KMS-11 (cell line): ENCODE measurements at regions not wholly inside any gene's neighbourhood (a gene's known extent, or its start where the extent isn't known, plus 50 kb on each side); places are given as distances from the start of the nearest gene placed in this dataset.
"Not testable (repeated sequence)": the region's sequence is repeated elsewhere in the genome, so short reads cannot be mapped to it uniquely, and the experiment has no call there.

Experiments
- H2AFZ ChIP-seq: fragments of 200-600 bp; sonication (generic); 2 replicates; pipeline ENCODE4 v1.6.1; 2016; ENCODE audit warnings: antibody characterized with exemption, mixed run types, low read depth
- H3K27ac ChIP-seq: fragments of 200-600 bp; sonication (generic); 2 replicates; pipeline ENCODE4 v1.6.1; 2016; ENCODE audit warnings: mild to moderate bottlenecking, mixed run types
- H3K27me3 ChIP-seq: fragments of 200-600 bp; sonication (generic); 2 replicates; pipeline ENCODE4 v1.6.1; 2017; ENCODE audit warnings: mild to moderate bottlenecking, low read depth, mixed run types, moderate library complexity; ENCODE audit not compliant: insufficient read depth
- H3K36me3 ChIP-seq: fragments of 200-600 bp; sonication (generic); 2 replicates; pipeline ENCODE4 v1.6.1; 2017; ENCODE audit warnings: mild to moderate bottlenecking, mixed run types; ENCODE audit not compliant: insufficient read depth
- H3K4me1 ChIP-seq: fragments of 200-600 bp; sonication (generic); 2 replicates; pipeline ENCODE4 v1.6.1; 2016; ENCODE audit warnings: mild to moderate bottlenecking, low read depth, mixed run types; ENCODE audit not compliant: poor library complexity, severe bottlenecking
- H3K4me2 ChIP-seq: fragments of 200-600 bp; sonication (generic); 2 replicates; pipeline ENCODE4 v1.7.0; 2016; ENCODE audit warnings: mild to moderate bottlenecking, mixed run types
- H3K4me3 ChIP-seq: fragments of 200-600 bp; sonication (generic); IDR thresholded peaks from 2 replicates; pipeline ENCODE4 v1.6.1; 2017; ENCODE audit warnings: low read depth, low read length, mixed read lengths; ENCODE audit not compliant: insufficient read depth
- H3K79me2 ChIP-seq: fragments of 200-600 bp; sonication (generic); 2 replicates; pipeline ENCODE4 v1.6.1; 2016; ENCODE audit warnings: low read depth, mixed run types; ENCODE audit not compliant: insufficient read depth
- H3K9ac ChIP-seq: fragments of 200-600 bp; sonication (generic); 2 replicates; pipeline ENCODE4 v1.6.1; 2016; ENCODE audit warnings: mild to moderate bottlenecking, mixed run types
- H4K20me1 ChIP-seq: fragments of 200-600 bp; sonication (generic); 2 replicates; pipeline ENCODE4 v1.6.1; 2016; ENCODE audit warnings: mild to moderate bottlenecking, mixed run types; ENCODE audit not compliant: insufficient read depth
- TF ChIP-seq, protein P1 (sequence below): fragments of 200-600 bp; sonication (generic); conservative IDR thresholded peaks from 2 replicates; pipeline ENCODE4 v1.6.1; 2017; ENCODE audit warnings: low read depth, mild to moderate bottlenecking, antibody characterized with exemption, low read length, moderate library complexity, mixed read lengths

GRCh38 chr5:157976429-157976828, 117.5 kb upstream of the CLINT1 start:
- Histone ChIP-seq H3K27me3 (no peaks in the 10 kb centered on the region), H3K4me2 (no peak overlapping the region), H3K27ac (no peak overlapping the region), H2AFZ (no peak overlapping the region), H3K36me3 (no peaks in the 10 kb centered on the region), H3K9ac (no peak overlapping the region), H3K4me1 (no peaks in the 10 kb centered on the region), H3K4me3 (no peak overlapping the region), H3K79me2 (no peaks in the 10 kb centered on the region), H4K20me1 (no peaks in the 10 kb centered on the region)
- TF ChIP-seq, protein P1, sequence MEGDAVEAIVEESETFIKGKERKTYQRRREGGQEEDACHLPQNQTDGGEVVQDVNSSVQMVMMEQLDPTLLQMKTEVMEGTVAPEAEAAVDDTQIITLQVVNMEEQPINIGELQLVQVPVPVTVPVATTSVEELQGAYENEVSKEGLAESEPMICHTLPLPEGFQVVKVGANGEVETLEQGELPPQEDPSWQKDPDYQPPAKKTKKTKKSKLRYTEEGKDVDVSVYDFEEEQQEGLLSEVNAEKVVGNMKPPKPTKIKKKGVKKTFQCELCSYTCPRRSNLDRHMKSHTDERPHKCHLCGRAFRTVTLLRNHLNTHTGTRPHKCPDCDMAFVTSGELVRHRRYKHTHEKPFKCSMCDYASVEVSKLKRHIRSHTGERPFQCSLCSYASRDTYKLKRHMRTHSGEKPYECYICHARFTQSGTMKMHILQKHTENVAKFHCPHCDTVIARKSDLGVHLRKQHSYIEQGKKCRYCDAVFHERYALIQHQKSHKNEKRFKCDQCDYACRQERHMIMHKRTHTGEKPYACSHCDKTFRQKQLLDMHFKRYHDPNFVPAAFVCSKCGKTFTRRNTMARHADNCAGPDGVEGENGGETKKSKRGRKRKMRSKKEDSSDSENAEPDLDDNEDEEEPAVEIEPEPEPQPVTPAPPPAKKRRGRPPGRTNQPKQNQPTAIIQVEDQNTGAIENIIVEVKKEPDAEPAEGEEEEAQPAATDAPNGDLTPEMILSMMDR = no peak

DNA sequence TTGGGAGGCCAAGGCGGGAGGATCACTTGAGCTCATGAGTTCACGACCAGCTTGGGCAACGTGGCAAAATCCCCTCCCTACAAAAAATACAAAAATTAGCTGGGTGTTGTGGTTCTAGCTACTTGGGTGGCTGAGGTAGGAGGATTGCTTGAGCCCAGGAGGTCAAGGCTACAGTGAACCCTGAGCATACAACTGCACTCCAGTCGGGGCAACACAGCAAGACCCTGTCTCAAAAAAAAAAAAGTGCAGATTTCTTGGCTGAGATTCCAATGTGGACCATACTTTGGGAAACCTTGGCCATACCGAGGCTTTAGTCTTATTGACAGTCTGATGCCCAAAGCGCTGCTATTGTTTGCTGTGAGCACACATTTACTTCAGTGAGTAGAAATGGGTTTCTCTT, 113.6 kb upstream of the CLINT1 start:
- no peaks in the 10 kb centered on the region for H4K20me1 ChIP-seq
- no peak overlapping the region for H2AFZ ChIP-seq
- no peaks in the 10 kb centered on the region for H3K79me2 ChIP-seq
- H3K4me2 ChIP-seq = no peak overlapping the region
- H3K9ac ChIP-seq = no peak overlapping the region
- no peaks in the 10 kb centered on the region for H3K36me3 ChIP-seq
- TF ChIP-seq, protein P1 = no peak
- no peak overlapping the region for H3K4me3 ChIP-seq
- no peak overlapping the region for H3K27ac ChIP-seq
- H3K4me1 ChIP-seq = no peaks in the 10 kb centered on the region
- H3K27me3 ChIP-seq = no peaks in the 10 kb centered on the region

GRCh38 chr5:157971571-157972216, 112.7 kb upstream of the CLINT1 start:
- H3K79me2 ChIP-seq = no peaks in the 10 kb centered on the region
- H3K4me1 ChIP-seq = no peaks in the 10 kb centered on the region
- H3K36me3 ChIP-seq = no peaks in the 10 kb centered on the region
- H3K27me3 ChIP-seq = no peaks in the 10 kb centered on the region
- no peak overlapping the region for H3K4me3 ChIP-seq
- H4K20me1 ChIP-seq = no peaks in the 10 kb centered on the region
- H3K27ac ChIP-seq = no peak overlapping the region
- H2AFZ ChIP-seq = no peak overlapping the region
- no peak overlapping the region for H3K4me2 ChIP-seq
- TF ChIP-seq, protein P1 = no peak
- H3K9ac ChIP-seq = no peak overlapping the region

DNA sequence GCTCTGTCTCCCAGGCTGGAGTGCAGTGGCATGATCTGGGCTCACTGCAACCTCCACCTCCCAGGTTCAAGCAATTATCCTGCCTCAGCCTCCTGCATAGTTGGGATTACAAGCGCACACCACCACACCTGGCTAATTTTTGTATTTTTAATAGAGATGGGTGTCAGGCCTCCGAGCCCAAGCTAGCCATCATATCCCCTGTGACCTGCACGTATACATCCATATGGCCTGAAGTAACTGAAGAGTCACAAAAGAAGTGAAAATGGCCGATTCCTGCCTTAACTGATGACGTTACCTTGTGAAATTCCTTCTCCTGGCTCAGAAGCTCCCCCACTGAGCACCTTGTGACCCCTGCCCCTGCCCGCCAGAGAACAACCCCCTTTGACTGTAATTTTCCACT, 109.6 kb upstream of the CLINT1 start:
- H3K4me1 ChIP-seq, H3K27ac ChIP-seq, H2AFZ ChIP-seq, H3K79me2 ChIP-seq, H4K20me1 ChIP-seq, H3K4me3 ChIP-seq, H3K9ac ChIP-seq, H3K27me3 ChIP-seq, H3K36me3 ChIP-seq, H3K4me2 ChIP-seq: not testable (repeated sequence)

DNA sequence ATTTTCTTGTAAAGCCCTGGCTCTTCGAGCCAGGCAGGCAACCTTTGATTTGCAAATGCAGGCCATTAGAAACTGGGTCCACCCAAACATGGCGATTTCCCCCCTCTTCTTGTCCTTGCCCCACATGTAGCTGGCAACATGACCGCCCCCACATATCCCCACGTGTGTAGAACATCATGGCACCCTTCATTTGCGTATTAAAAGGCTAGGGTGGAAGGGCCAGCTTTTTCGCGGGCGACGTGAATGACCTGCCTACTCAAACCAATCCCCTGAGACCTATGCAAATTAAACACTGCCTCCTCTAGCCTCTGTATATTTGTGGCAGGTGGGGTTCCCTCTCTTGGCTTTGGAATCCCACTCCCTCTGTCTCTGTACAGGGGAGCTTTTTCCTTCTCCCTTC, 107.0 kb upstream of the CLINT1 start:
- H3K36me3 ChIP-seq = no peaks in the 10 kb centered on the region
- TF ChIP-seq, protein P1 = no peak
- H3K27me3 ChIP-seq = no peaks in the 10 kb centered on the region
- no peak overlapping the region for H3K4me3 ChIP-seq
- no peaks in the 10 kb centered on the region for H3K79me2 ChIP-seq
- no peak overlapping the region for H3K9ac ChIP-seq
- no peak overlapping the region for H2AFZ ChIP-seq
- no peak overlapping the region for H3K27ac ChIP-seq
- H3K4me1 ChIP-seq = no peaks in the 10 kb centered on the region
- no peaks in the 10 kb centered on the region for H4K20me1 ChIP-seq
- H3K4me2 ChIP-seq = no peak overlapping the region
